Activated CD4-positive, alpha-beta T cell treated with anti-CD3 and anti-CD28 coated beads, Interleukin-2, amount 50 U/mL, for 16 hours (primary cell): ENCODE measurements at regions not wholly inside any gene's neighbourhood (a gene's known extent, or its start where the extent isn't known, plus 50 kb on each side); places are given as distances from the start of the nearest gene placed in this dataset.

Experiments used
- DNase-seq: peaks from one replicate; pipeline ENCODE4 v3.0.0-alpha.2; 2020

- DNase-seq: no peak
Observed at GRCh38 chr11:45553383-45553936, 112.0 kb downstream of the CHST1 start.

- DNase-seq: no peak
Observed at GRCh38 chr11:45551191-45551713, 114.2 kb downstream of the CHST1 start.

GRCh38 chr11:45549257-45549656 lies 116.2 kb downstream of the CHST1 start:
- DNase-seq: no peak

GRCh38 chr11:45546366-45546765 lies 119.1 kb downstream of the CHST1 start:
- DNase-seq: no peak

GRCh38 chr11:45544826-45545225 lies 120.6 kb downstream of the CHST1 start:
- DNase-seq: no peak

GRCh38 chr11:45543808-45544422 lies 121.5 kb downstream of the CHST1 start:
- no peak for DNase-seq

GRCh38 chr11:45543081-45543480 lies 122.3 kb downstream of the CHST1 start:
- DNase-seq: no peak

GRCh38 chr11:45541693-45542434 lies 123.6 kb downstream of the CHST1 start:
- DNase-seq: no peak

GRCh38 chr11:45538939-45539338 lies 126.5 kb downstream of the CHST1 start:
- DNase-seq: no peak

GRCh38 chr11:45538363-45538762 lies 127.1 kb downstream of the CHST1 start:
- DNase-seq: no peak

- DNase-seq: no peak
Observed at GRCh38 chr11:45537614-45538013, 127.8 kb downstream of the CHST1 start.

GRCh38 chr11:45535033-45535432 lies 130.4 kb downstream of the CHST1 start:
- no peak for DNase-seq

- no peak for DNase-seq
Observed at GRCh38 chr11:45534132-45534531, 131.3 kb downstream of the CHST1 start.

- no peak for DNase-seq
Observed at GRCh38 chr11:45532546-45532945, 132.9 kb downstream of the CHST1 start.

GRCh38 chr11:45530776-45531175 lies 134.6 kb downstream of the CHST1 start:
- no peak for DNase-seq

- DNase-seq: no peak
Observed at GRCh38 chr11:45530111-45530510, 135.3 kb downstream of the CHST1 start.

GRCh38 chr11:45528435-45528834 lies 137.0 kb downstream of the CHST1 start:
- no peak for DNase-seq

GRCh38 chr11:45527898-45528297 lies 137.5 kb downstream of the CHST1 start:
- peak; percentile 82 for DNase-seq

- no peak for DNase-seq
Observed at GRCh38 chr11:45525393-45525792, 140.0 kb downstream of the CHST1 start.

- DNase-seq: no peak
Observed at GRCh38 chr11:45523760-45524159, 141.7 kb downstream of the CHST1 start.

GRCh38 chr11:45518833-45519535 lies 146.4 kb downstream of the CHST1 start:
- no peak for DNase-seq

GRCh38 chr11:45518141-45518832 lies 147.1 kb downstream of the CHST1 start:
- no peak for DNase-seq
